ENCODE measurements at regions not wholly inside any gene's neighbourhood (a gene's known extent, or its start where the extent isn't known, plus 50 kb on each side); places are given as distances from the start of the nearest gene placed in this dataset.

DNA sequence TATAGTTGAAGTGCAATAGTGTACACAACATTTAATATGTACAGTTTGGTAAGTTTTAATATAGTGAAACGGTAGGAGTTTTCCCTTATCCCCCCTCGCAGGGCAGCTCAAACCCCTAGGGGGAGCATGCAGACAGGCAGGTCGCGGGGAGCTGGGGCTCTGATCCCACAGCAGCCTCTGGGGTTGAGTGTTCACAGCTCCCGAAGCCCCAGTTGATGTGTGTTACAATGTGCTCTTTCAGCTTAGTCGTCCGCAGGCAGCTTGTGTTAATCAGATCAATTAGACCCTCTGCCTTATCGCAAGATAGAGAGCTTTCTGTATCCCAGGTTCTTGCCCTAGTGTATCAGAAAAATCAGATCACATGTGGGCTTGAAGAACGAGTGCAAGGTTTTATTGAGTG, 143.1 kb upstream of the CHRNA7 start:
- TF ChIP-seq, protein P1, sequence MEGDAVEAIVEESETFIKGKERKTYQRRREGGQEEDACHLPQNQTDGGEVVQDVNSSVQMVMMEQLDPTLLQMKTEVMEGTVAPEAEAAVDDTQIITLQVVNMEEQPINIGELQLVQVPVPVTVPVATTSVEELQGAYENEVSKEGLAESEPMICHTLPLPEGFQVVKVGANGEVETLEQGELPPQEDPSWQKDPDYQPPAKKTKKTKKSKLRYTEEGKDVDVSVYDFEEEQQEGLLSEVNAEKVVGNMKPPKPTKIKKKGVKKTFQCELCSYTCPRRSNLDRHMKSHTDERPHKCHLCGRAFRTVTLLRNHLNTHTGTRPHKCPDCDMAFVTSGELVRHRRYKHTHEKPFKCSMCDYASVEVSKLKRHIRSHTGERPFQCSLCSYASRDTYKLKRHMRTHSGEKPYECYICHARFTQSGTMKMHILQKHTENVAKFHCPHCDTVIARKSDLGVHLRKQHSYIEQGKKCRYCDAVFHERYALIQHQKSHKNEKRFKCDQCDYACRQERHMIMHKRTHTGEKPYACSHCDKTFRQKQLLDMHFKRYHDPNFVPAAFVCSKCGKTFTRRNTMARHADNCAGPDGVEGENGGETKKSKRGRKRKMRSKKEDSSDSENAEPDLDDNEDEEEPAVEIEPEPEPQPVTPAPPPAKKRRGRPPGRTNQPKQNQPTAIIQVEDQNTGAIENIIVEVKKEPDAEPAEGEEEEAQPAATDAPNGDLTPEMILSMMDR (IDR thresholded peaks at IDR 0.05; ENCODE audit: low read depth, low read length): no peak
- TF ChIP-seq EZH2phosphoT487 (IDR thresholded peaks at IDR 0.05; ENCODE audit: low read depth): no peak
